ENCODE measurements at regions not wholly inside any gene's neighbourhood (a gene's known extent, or its start where the extent isn't known, plus 50 kb on each side); places are given as distances from the start of the nearest gene placed in this dataset.
"Not testable (repeated sequence)": the region's sequence is repeated elsewhere in the genome, so short reads cannot be mapped to it uniquely, and the experiment has no call there.

DNA sequence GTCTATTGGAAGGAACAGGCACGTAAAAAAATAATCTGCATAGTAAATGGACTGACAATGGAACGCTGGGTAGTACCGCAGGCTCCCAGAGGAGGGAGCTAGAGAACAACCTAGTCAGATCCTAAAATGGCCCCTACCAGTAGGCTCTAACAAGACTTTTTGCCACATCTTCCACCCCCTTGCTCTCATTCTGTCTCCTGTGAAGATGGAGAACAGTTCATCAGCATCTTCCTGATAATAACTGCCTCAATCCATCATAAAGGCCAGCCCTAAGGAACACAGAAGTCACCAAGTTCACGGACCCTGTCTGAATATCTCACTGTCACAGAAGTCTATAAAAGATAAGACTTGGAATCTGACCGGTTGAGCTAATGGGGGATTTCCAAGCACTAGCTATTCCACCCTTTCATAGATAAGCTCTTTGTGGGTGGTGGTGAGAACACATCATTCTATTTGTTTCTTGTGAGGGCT is 133.4 kb downstream of the SLC1A3 start:
- peak; percentile 37 for DNase-seq (ENCODE audit: low spot score)

DNA sequence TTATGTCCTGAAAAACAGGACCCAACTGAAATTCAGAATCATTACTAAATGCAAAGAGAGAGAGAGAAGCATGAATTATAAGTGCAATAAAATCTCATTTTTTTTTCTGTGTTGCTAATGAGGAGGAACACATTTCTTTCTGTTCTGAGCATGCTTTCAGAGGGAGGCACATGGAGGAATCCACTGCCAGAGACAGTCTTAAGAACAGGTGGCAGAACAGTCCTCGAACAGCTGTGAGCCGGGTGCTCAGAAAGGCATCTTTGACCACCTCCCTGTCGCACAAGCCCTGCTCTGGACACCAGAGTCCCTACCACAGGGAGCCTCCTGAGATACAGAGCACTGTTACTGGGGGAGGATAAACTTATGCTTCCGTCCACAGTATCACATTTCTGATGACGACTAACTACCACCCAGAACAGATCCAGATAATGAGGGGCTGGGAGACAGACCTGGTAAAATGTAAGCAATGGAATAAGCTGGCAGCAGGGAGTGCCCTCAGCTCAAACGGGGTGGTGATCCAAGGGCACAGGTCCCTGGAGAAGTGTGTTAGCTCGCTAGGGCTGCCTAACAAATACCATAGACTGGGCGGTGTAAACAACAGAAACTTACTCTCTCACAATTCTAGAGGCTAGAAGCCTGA is 134.0 kb downstream of the SLC1A3 start:
- DNase-seq (ENCODE audit: low spot score), result no peak

DNA sequence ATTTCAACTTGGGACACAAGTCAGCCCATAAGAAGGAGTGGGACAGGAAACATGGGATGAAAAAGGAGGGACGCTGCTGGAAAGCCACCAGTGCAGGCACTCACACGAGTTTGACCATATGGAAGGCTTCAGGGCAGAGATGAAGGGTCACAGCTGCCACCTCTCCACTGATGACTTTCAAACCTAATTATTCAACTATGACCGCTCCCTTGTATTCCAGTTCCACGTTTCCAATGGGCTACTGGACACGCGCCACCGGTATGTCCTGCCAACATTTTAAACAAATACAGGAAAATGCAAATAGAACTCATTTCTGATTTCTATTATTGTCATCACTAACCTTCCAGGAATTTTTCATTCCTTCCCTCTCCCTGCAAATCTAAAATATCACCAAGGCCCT is 134.7 kb downstream of the SLC1A3 start:
- no peak for DNase-seq (ENCODE audit: low spot score)

DNA sequence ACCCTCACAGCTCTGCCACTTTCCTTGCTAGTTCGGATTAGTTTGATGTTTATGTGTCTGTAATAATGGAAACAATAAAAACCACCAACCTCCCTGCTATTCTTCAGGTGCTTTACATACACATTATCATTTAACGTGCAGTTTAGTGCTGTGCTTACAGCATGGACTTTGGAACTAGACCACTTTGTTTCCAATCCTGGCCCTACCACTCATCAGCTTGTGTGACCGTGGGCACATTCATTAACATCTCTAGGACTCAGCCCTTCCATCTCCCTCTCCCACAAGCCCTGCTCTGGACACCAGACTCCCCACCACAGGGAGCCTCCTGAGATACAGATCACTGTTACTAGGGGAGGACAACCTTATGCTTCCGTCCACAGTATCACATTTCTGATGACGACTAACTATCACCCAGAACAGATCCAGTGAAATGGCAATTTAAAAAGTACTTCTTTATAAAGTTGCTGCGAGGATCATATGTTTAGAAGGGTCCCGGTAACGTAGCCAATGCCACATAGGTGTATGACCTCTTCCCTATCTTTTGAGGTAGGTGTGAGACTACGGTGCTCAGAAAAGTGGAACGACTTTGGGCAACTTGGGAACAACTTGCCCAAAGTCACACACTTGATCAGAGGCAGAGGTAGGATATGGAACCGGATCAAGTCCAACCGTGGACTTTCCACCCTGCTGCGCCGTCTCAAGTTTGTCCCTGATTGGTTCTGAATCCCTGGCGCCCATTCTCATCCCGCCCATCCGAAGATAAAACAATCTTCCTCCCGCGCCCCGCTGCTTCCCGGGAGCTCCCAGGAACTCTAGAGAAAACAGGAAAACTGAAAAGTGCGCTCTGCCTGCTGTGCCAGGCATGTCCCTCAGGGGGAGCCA is 132.4 kb upstream of the NIPBL start:
- DNase-seq (ENCODE audit: low spot score), result peak; percentile 62

DNA sequence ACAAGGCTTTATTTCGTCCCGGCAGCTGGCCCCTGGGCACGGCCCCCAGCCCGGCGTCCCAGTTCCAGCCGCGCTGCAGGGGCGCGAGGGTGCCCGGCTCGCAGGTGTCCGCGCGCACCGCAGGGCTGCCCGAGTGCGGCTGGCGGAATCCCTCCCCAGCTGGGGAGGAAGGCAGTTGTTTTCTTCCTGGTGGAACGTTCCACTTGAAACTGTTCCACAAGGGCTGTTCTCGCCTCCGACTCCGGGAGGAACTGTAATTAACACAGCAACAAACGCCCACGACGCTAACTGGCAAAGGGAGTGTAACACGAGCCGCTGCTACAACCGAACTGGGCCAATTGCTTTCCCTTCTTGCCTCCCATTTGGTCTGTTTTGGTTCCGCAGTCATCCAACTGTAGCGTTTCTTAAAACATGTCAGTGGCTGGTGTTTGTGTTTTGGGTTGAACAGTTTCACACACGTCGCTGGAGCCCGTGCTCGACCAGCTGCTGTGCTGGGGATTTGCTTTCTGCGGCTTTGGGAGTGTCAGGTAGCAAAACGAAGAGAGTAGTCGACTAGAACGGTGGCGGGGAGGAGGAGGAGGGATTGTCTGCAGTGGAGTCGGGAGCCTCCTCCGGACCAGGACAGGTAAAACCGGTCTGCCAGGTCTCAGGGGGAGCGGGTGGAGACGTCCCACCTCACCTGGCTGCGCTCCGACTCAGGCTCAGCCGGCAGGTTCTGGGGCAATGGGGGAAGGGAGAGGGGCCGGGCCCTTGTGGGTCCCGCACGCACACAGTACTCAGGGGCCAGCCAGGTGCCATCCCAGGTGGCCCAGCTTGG is 131.6 kb upstream of the NIPBL start:
- DNase-seq (ENCODE audit: low spot score), result no peak

DNA sequence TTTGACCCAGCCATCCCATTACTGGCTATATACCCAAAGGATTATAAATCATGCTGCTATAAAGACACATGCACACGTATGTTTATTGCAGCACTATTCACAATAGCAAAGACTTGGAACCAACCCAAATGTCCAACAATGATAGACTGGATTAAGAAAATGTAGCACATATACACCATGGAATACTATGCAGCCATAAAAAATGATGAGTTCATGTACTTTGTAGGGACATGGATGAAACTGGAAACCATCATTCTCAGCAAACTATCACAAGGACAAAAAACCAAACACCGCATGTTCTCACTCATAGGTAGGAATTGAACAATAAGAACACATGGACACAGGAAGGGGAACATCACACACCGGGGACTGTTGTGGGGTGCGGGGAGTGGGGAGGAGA is 128.8 kb upstream of the NIPBL start:
- DNase-seq (ENCODE audit: low spot score), result not testable (repeated sequence)

DNA sequence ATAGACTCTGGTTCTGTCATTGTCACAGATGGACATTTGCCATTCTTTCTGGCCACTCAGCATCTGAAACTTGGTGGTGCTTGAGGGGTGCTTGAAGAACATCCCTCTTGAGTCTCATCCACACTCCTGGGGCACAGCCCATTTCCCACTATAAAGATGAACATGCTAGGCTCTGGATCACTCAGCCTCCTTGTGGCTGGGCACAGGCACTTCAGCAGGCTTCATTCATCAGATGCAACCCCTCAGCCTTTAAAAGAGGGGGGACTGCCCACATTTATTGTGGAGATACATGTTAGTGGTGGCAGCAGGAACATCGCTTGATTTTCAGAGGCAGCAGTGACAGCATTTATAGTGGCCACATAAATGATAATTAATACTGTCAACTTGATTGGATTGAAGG is 124.7 kb upstream of the NIPBL start:
- no peak for DNase-seq (ENCODE audit: low spot score)

DNA sequence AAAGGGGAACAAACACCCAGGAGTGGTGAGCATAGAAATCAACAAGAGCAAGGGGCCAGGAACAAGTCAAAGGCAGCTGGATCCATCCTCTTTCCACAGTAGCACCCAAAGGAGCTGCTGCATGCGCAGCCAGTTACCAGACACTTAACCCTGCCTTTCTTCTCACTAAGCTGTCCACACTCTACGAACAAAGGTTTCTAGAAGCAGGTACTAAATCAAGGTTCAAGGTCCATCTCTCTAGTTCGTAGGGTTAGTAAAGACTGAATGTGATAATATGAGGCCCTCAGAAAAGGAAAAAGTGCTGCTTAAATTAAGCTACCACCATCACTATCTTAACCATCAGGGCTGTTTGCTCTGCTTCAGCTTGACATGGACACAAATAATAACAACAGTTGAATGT is 121.2 kb upstream of the NIPBL start:
- DNase-seq (ENCODE audit: low spot score), result no peak

DNA sequence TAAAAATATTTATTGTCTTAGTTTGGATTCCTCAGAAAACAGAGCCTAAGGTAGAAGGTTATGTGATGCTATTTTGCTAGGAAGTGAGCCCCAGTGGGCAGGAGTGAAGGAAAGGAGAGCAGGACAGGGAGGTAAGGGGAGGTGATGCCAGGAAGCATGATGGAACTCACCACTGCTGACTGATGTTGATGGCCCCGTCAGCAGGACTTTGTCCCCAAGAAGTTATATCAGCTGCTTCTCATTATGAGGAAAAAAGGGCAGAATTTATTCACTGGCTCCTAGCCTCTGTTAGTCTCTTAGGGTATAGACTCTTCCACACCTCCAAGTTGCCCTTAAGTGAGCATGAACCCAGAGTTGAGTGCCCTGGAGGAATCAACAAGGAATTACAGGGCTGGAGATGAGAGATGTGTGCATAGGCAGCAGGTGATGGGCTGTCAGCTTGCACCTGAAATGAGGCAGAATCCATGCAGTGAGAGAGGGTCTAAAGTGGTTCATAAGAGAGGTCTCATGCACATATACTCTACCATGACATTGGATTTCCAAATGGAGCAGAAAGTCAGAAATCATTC is 120.6 kb upstream of the NIPBL start:
- DNase-seq (ENCODE audit: low spot score), result no peak

DNA sequence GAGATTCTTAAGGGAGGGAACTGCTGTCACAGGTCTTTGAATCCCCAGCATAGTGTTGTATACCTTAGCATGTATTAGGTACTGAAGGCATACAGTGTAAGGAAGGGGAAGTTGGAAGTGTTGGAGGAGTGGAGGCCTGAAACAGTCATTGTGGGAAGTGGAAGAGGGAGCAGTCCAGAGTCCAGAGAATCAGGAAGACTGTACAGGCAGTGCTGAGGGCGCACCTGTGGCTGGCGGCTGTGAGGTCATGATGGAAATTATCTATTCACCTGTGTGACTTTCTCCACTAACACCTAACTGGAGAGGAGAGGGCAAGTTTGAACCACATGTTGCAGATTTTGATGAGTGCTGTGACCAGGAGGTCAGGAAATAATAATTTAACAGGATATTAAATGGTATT is 119.7 kb upstream of the NIPBL start:
- no peak for DNase-seq (ENCODE audit: low spot score)

DNA sequence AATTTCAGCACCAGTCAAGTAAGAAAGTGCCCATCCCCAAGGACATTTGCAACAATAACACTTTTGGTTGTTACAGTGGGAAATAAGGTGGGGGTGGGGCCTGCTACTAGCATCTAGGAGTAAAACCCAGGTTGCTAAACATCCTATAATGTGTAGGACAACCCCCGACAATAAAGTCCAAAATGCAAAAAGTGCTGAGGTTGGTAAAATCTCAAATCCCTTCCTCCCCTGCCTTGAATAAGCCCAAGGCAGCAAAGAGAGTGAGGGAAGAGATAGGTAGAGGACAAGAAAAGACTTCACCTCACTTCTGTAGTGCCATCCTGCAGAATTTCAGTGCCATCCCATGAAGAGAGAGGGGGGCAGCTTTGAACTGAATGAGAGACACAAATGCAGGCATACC is 117.5 kb upstream of the NIPBL start:
- no peak for DNase-seq (ENCODE audit: low spot score)

DNA sequence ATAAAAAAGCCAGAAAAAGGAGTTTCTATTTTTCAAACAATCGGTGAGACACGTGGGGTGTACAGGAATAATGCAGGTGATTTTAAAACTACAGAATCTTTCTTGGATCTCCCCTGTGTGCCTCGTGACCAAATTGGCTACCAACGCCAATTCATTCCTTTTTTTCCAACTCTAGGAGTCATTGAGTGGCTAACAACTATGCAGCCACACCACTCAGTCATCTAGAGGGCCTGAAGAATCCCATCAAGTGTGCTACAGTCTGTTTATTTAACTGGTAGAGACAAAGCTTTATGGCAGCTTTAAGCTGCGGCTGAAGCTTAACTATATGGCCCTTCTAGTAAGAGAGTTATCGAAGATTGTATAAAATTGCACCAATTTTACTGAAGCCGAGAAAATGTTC is 113.1 kb upstream of the NIPBL start:
- no peak for DNase-seq (ENCODE audit: low spot score)

DNA sequence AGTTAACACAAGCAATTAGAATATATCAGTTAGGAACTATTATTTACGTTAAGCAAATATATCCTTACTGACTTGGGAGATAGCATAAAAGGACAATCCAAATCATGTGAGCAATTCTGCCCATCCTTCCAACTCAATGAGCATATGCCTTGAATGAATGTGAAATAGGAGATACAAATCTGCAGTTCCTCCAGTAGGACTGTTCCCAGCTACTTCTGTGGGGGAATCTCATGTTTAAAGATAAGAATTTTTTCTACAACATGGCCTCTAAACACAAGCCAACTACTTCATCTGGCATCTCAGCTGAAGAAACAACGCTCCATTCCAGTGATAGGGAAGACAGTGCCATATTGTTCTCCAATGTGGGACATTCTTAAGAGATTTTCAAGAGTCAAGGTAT is 110.7 kb upstream of the NIPBL start:
- DNase-seq (ENCODE audit: low spot score), result no peak

DNA sequence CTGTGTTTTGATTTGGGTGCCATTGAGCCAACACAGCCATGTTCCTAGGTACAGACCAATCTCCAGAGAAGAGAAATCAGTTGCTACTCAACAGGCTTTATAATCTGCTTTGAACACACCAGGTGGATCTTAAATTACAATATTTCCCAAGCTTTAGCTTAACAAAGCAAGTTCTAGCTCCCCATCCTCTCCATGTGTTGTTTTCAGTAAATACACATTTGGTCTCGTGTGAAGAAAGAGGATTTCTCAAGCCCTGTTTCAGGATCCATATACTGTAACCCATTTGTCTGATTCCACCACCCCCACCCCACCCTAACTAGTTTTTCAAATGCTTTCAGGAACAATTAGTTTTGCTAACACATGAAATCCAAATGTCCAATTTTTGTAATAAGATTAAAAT is 109.6 kb upstream of the NIPBL start:
- DNase-seq (ENCODE audit: low spot score), result no peak

DNA sequence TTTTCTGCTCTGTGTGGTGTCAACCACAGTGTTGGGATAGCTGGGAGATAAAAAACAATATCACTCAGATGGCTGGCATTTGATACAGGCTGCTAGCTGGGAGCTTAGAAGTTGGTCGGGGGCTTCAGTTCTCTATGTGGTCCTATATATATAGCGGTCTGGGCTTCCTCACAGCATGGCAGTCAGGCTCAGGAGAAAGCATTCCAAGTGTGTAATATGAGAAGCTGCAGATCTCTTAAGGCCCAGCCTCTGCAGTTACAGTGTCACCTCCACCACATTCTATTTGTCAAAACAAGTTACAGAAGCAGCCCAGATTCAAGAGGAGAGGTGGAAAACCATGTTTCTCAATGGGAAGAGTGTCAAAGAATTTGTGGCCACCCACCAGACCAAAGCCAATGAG is 108.1 kb upstream of the NIPBL start:
- no peak for DNase-seq (ENCODE audit: low spot score)

DNA sequence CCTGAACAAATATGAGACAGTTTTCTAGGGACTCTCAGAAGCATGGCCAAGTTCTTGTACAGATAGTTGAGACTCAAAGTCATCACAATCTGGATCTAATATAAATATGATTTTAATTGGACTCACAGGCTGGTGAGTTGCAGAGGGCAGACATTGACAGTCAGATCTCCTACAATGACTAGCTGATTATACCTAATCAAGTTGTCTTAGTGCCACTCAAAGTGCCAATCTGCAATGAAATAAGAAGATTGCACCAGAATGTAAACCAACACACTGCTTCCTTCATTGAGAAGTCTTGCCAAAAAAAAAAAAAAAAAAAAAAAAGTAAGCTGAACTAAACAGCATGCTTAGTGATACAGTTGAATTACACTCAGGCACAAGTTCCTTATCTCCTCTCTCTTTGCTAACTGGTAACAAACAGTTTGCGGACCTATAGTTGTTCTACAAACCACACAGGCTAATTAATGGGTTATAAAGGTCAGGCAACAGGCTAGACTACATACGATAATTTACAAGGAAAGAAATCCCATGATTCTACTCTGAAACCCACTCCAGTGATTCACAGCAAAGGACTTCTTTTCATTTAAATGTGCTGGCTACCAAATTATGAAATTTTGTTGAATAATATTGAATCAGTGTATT is 107.3 kb upstream of the NIPBL start:
- no peak for DNase-seq (ENCODE audit: low spot score)

DNA sequence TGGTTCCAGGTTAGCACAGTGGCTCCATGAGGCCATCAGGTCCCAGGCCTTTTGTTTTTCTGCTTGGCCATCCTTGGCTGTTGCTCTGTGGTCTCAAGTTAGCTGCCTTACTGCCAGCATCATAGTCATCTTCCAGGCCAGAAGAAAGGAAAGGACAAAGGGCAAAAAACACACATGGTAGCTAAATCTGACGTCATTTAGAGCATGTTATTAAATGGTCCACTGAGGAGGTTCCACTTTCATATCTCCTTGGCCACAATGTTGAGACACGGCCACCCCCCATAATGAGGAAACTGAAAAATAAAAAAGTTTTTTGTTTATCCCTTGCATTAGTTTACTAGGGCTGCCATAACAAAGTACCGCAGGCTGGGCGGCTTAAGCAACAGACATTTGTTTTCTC is 106.4 kb upstream of the NIPBL start:
- DNase-seq (ENCODE audit: low spot score), result no peak

DNA sequence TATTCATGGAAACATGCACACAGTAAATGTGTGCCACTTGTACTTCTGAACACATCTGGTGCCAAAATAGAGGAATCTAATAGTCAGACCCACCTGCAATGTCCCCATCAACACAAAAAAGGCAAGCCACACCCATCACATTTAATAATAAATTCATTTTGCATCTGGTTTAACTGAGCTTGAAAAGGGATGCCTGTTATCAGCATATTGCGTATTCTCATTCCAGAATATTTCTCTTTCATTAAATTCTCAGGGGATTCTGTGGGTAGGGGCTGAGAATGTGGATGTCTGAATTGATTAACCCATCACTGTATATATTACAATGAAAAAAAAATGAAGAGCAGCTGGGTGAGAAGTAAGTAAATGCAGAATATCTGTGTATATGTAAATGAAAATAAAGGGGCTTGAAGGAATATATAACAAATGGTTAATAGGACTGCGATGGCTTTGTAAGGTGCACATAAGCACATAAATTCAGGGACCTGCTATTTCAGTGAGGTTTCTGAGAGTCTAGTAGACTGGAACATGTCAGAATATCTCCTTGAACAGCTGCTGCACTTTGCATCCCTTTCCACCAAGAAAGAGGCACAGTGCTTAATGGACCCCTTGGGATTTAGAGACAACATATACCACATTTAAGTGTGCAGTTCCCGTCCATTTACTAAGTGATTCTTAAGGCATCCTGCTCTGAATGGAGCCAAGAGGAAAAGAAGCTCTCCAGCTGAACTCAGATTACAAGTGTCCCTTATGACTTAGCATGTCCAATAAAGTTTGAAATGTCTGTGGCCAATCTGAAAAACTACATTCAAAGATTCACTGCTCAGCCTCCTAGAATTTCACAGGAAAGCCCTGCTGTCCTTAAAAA is 104.1 kb upstream of the NIPBL start:
- no peak for DNase-seq (ENCODE audit: low spot score)

DNA sequence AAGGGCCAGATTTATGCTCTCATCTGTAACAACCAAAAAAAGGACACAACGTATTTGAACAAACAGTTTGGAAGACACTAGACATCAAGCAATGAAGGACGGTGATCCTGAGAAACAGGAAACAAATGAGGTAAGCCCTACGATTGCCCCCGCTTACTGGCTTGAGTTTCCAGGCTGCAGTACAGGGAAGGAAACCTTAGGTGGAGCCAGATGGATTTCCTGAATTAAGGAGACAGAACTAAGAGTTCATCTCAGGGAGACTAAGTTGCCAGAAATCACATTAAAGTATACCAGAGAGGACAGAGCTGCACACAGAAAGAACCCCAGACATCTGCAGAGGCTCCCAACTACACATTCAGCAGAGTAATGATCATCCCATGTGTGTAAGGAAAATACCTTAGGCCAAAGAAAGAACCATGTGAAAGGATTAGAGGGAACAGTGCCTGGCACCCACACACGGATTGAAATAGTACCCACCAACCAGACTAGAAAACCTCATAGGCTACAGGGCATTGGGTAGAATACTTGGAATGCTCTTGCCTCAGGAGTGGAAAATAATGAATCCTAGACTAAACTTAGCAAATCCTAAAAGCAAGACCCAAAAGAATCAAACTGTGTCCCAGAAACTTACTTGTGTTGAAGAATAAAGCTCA is 99.3 kb upstream of the NIPBL start:
- peak; percentile 29 for DNase-seq (ENCODE audit: low spot score)

DNA sequence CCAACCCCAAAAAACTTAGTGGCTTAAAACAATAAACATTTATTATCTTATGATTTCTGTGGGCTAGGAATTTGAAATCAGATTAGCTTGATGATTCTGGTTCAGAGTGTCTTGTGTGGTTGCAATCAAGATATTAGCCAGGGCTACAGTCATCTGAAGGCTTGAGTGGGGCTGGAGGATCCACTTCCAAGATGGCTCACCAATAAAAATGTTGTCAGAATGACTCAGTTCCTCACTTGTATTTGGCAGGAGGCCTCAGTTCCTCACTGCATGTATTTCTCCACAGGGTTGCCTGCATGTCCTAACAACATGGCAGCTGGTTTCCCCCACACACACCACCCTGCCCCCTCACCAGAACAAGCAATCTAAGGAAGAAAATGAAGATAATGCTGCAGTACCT is 98.2 kb upstream of the NIPBL start:
- DNase-seq (ENCODE audit: low spot score), result no peak

Data from hepatic stellate cell (primary cell).